AG10803 (cell line): ENCODE measurements at regions not wholly inside any gene's neighbourhood (a gene's known extent, or its start where the extent isn't known, plus 50 kb on each side); places are given as distances from the start of the nearest gene placed in this dataset.
A peak's percentile ranks its signal among the peaks of the same experiment; 100 is the strongest.

Experiments
- DNase-seq: peaks from one replicate; pipeline ENCODE4 v3.0.0; 2010; ENCODE audit warnings: low read depth
- H3K4me3 ChIP-seq: 2 replicates; pipeline ENCODE4 v1.5.1; 2011; ENCODE audit warnings: mild to moderate bottlenecking, low read length, control low read depth
- CTCF ChIP-seq: conservative IDR thresholded peaks from 2 replicates; pipeline ENCODE4 v1.5.1; 2011; ENCODE audit warnings: mild to moderate bottlenecking, low read length, control low read depth, inconsistent platforms

GRCh38 chr22:46042786-46043185 lies 65.8 kb upstream of the WNT7B start:
- H3K4me3 ChIP-seq, result peak overlapping the region; percentile 44

GRCh38 chr22:46043339-46043738 lies 66.4 kb upstream of the WNT7B start:
- no peak for DNase-seq
- TF ChIP-seq CTCF, result no peak
- H3K4me3 ChIP-seq, result peak overlapping the region; percentile 77

More at GRCh38 chr22:46042786-46043185, 65.8 kb upstream of the WNT7B start:
- no peak for TF ChIP-seq CTCF
- DNase-seq, result no peak

- peak overlapping the region; percentile 77 for H3K4me3 ChIP-seq
- no peak for TF ChIP-seq CTCF
- no peak for DNase-seq
Measured at GRCh38 chr22:46043816-46044620, 67.1 kb upstream of the WNT7B start.

GRCh38 chr22:46044621-46045458 lies 67.9 kb upstream of the WNT7B start:
- H3K4me3 ChIP-seq, result peak overlapping the region; percentile 77
- TF ChIP-seq CTCF, result no peak
- DNase-seq, result no peak

- no peak for DNase-seq
Measured at GRCh38 chr22:46045459-46046298, 68.7 kb upstream of the WNT7B start.

GRCh38 chr22:46046299-46046685 lies 69.3 kb upstream of the WNT7B start:
- TF ChIP-seq CTCF, result no peak
- DNase-seq, result no peak
- H3K4me3 ChIP-seq, result peak overlapping the region; percentile 77

More at GRCh38 chr22:46045459-46046298, 68.7 kb upstream of the WNT7B start:
- TF ChIP-seq CTCF, result no peak
- peak overlapping the region; percentile 77 for H3K4me3 ChIP-seq
